ENCODE measurements at regions not wholly inside any gene's neighbourhood (a gene's known extent, or its start where the extent isn't known, plus 50 kb on each side); places are given as distances from the start of the nearest gene placed in this dataset.

DNA sequence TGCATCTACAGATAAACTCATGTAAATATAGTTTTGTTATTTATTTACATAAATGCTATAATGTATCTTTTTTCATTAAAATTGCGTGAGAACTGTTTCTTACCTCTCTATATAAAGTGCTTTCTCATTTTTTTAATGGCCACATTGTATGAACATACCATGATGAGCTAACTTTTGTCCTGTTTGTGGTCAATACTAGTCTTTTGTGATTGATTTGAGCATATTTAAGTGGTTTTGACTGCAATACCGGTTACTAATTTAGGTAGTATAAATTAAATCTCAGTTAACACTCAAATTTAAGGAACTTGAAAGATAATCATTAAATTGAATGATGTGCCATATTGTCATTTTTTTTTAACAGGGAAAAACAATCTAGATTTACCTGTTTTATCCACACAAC lies 108.2 kb downstream of the HAUS1 start:
- ChIA-PET CTCF (ENCODE audit: partially characterized antibody) (interaction anchor here (0.8 to 6.9 kb wide), 14 partner anchors 9 to 447 kb away, joined by 3 to 80 read pairs (median 6); a partner anchor contains a TSS), POLR2A (ENCODE audit: partially characterized antibody) (interaction anchor here (0.6 to 2.1 kb wide), 5 partner anchors 12 to 172 kb away, joined by 3 to 13 read pairs (median 3); a partner anchor contains a TSS)
- no peaks in the 10 kb centered on the region for H3K27me3 ChIP-seq (ENCODE audit: insufficient read depth, low read length)
- H3K36me3 ChIP-seq (ENCODE audit: insufficient read depth, low read length), result peaks cover 15% of the 10 kb centered on the region
- peaks cover 19 to 26% of the 10 kb centered on the region in 2 donors for H3K36me3 Mint-ChIP-seq
- H3K27ac ChIP-seq (ENCODE audit: low read depth, low read length), result peak overlapping the region; percentile 4
- no peaks in the 10 kb centered on the region for H3K9me3 ChIP-seq (ENCODE audit: control insufficient read depth in 1 of 2, low read length in 2 of 2)
- no peak for DNase-seq
- H3K4me3 Mint-ChIP-seq, result peak overlapping the region in 6 of 8 donors; percentile 37 to 88 (median 65)
- peak overlapping the region; percentile 2 to 93 (median 81) for H3K27ac Mint-ChIP-seq
- H3K9me3 Mint-ChIP-seq, result no peaks in the 10 kb centered on the region
- H3K4me3 ChIP-seq (ENCODE audit: low read length in 2 of 2), result no peak overlapping the region
- H3K27me3 Mint-ChIP-seq, result no peaks in the 10 kb centered on the region
- H3K4me1 ChIP-seq (ENCODE audit: insufficient read depth, low read length), result peaks cover 72% of the 10 kb centered on the region
- peaks cover 60 to 96% (median 81%) of the 10 kb centered on the region in 4 donors for H3K4me1 Mint-ChIP-seq
- intact Hi-C loops (cut with micrococcal nuclease), result no loop called here

DNA sequence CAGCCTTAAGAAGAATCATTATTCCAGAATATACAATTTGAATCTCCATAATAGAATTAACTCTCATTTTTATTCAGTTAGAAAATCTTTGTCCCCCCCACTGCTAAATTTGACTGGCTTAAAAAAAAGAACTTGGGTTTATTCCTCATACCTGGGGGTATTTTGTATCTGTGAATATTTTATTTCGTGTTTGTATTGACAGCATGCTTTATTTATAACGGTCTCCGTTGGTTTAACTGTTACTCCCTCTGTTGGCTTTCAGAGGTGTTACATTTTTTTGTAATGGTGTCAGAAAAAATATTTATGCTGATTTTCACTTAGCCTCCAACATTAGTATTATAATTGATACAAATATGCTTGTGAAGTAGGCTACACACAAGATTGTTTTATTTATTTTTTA lies 109.1 kb downstream of the HAUS1 start:
- H3K4me1 ChIP-seq (ENCODE audit: insufficient read depth, low read length), result peaks cover 73% of the 10 kb centered on the region
- Mint-ChIP-seq H3K36me3 (peaks cover 25 to 31% of the 10 kb centered on the region in 2 donors), H3K27ac (peak overlapping the region in 5 of 7 donors; percentile 37 to 81 (median 65))

DNA sequence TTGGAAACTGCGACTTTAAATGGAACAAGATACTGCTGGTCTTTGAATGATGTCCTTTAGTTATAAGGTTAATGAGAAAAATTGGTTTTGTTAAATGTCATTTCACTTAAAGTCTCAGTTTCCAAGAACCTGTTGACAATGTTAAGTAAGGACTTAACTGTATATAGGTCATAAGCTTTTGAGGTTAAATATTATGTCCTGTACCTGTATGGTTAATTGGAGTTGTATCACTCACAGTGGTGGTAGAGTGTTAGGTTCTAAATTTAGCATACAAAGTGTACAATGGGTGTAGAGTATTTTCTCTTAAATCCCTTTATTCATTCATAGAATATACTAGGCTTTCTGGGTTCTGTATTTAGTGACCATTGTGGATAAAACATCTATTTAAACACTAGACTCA lies 110.2 kb downstream of the HAUS1 start:
- Histone ChIP-seq H3K27ac (ENCODE audit: low read depth, low read length) (no peak overlapping the region), H3K36me3 (ENCODE audit: insufficient read depth, low read length) (peaks cover 16% of the 10 kb centered on the region), H3K9me3 (ENCODE audit: control insufficient read depth in 1 of 2, low read length in 2 of 2) (no peaks in the 10 kb centered on the region), H3K4me3 (ENCODE audit: low read length in 2 of 2) (no peak overlapping the region), H3K27me3 (ENCODE audit: insufficient read depth, low read length) (no peaks in the 10 kb centered on the region), H3K4me1 (ENCODE audit: insufficient read depth, low read length) (peaks cover 73% of the 10 kb centered on the region)
- H3K36me3 Mint-ChIP-seq, result peaks cover 33 to 36% of the 10 kb centered on the region in 2 donors
- intact Hi-C loops (cut with micrococcal nuclease), result loop anchor here (1.0 kb wide), 1 partner anchor 36 kb away; no protein-coding TSS in a partner anchor
- peak overlapping the region in 3 of 7 donors; percentile 14 to 17 (median 17) for H3K27ac Mint-ChIP-seq
- H3K4me1 Mint-ChIP-seq, result peaks cover 56 to 96% (median 78%) of the 10 kb centered on the region in 4 donors
- no peaks in the 10 kb centered on the region for H3K9me3 Mint-ChIP-seq
- POLR2A ChIA-PET (ENCODE audit: partially characterized antibody), result interaction anchor here (1.0 kb wide), 1 partner anchor 15 kb away, joined by 3 read pairs; no protein-coding TSS in a partner anchor
- no peaks in the 10 kb centered on the region for H3K27me3 Mint-ChIP-seq
- CTCF ChIA-PET (ENCODE audit: partially characterized antibody), result interaction anchor here (2.4 to 6.9 kb wide), 2 partner anchors 41 to 66 kb away, joined by 11 to 80 read pairs; a partner anchor contains a TSS
- DNase-seq, result no peak
- H3K4me3 Mint-ChIP-seq, result no peak overlapping the region

More for the DNA sequence above, 109.1 kb downstream of the HAUS1 start:
- no peak overlapping the region for H3K27ac ChIP-seq (ENCODE audit: low read depth, low read length)
- peaks cover 55 to 96% (median 80%) of the 10 kb centered on the region in 4 donors for H3K4me1 Mint-ChIP-seq
- H3K9me3 ChIP-seq (ENCODE audit: control insufficient read depth in 1 of 2, low read length in 2 of 2), result no peaks in the 10 kb centered on the region
- peak in 4 of 5 donors; percentile 35 to 54 (median 40) for DNase-seq
- intact Hi-C loops (cut with micrococcal nuclease), result loop anchor here (1.0 kb wide), 2 partner anchors 40 to 65 kb away; no protein-coding TSS in a partner anchor
- H3K4me3 Mint-ChIP-seq, result peak overlapping the region in 6 of 8 donors; percentile 50 to 75 (median 58)
- H3K4me3 ChIP-seq (ENCODE audit: low read length in 2 of 2), result no peak overlapping the region
- no peaks in the 10 kb centered on the region for H3K27me3 ChIP-seq (ENCODE audit: insufficient read depth, low read length)
- CTCF ChIA-PET (ENCODE audit: partially characterized antibody), result interaction anchor here (0.8 to 6.9 kb wide), 10 partner anchors 8 to 65 kb away, joined by 3 to 80 read pairs (median 10); a partner anchor contains a TSS
- POLR2A ChIA-PET (ENCODE audit: partially characterized antibody), result interaction anchor here (2.1 kb wide), 1 partner anchor 40 kb away, joined by 13 read pairs; a partner anchor contains a TSS
- H3K36me3 ChIP-seq (ENCODE audit: insufficient read depth, low read length), result peaks cover 16% of the 10 kb centered on the region
- H3K9me3 Mint-ChIP-seq, result no peaks in the 10 kb centered on the region
- H3K27me3 Mint-ChIP-seq, result no peaks in the 10 kb centered on the region

- intact Hi-C loops (cut with micrococcal nuclease), result no loop called here
- Histone ChIP-seq H3K27ac (ENCODE audit: low read depth, low read length) (no peak overlapping the region), H3K9me3 (ENCODE audit: control insufficient read depth in 1 of 2, low read length in 2 of 2) (no peaks in the 10 kb centered on the region), H3K36me3 (ENCODE audit: insufficient read depth, low read length) (peaks cover 16% of the 10 kb centered on the region), H3K4me3 (ENCODE audit: low read length in 2 of 2) (no peak overlapping the region), H3K27me3 (ENCODE audit: insufficient read depth, low read length) (no peaks in the 10 kb centered on the region), H3K4me1 (ENCODE audit: insufficient read depth, low read length) (peaks cover 57% of the 10 kb centered on the region)
- no peaks in the 10 kb centered on the region for H3K27me3 Mint-ChIP-seq
- peak overlapping the region in 3 of 7 donors; percentile 15 to 76 (median 26) for H3K27ac Mint-ChIP-seq
- no peak for DNase-seq
- POLR2A ChIA-PET (ENCODE audit: partially characterized antibody), result no interaction called here
- H3K9me3 Mint-ChIP-seq, result no peaks in the 10 kb centered on the region
- CTCF ChIA-PET (ENCODE audit: partially characterized antibody), result interaction anchor here (1.3 to 2.4 kb wide), 3 partner anchors 43 to 68 kb away, joined by 4 to 11 read pairs (median 11); a partner anchor contains a TSS
- peak overlapping the region in 2 of 8 donors; percentile 26 to 55 for H3K4me3 Mint-ChIP-seq
- H3K4me1 Mint-ChIP-seq, result peaks cover 49 to 88% (median 73%) of the 10 kb centered on the region in 4 donors
- peaks cover 37 to 39% of the 10 kb centered on the region in 2 donors for H3K36me3 Mint-ChIP-seq
These were observed 111.9 kb downstream of the HAUS1 start for GRCh38 chr18:46215902-46216723.

DNA sequence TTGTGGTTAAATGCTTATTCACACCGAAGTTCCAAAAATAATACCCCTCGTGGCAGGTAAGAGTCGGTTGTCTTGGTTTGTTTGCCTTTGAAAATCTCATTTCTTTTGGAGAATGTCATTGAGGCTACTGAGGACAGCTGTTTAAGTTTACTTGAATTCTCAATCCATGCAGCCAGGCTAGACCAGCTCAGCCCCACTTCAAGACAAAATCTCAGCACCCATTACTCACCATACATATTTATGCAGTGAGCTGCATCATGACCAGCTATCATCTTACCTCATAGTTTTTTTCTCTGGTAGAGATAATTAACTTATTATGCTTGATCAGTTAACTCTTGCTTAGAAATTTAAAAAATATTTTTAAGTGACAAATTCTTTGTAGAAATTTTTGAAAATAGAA lies 115.9 kb downstream of the HAUS1 start:
- Histone ChIP-seq H3K36me3 (ENCODE audit: insufficient read depth, low read length) (peaks cover 16% of the 10 kb centered on the region), H3K27ac (ENCODE audit: low read depth, low read length) (no peak overlapping the region), H3K4me1 (ENCODE audit: insufficient read depth, low read length) (peaks cover 60% of the 10 kb centered on the region), H3K9me3 (ENCODE audit: control insufficient read depth in 1 of 2, low read length in 2 of 2) (no peaks in the 10 kb centered on the region), H3K27me3 (ENCODE audit: insufficient read depth, low read length) (no peaks in the 10 kb centered on the region), H3K4me3 (ENCODE audit: low read length in 2 of 2) (no peak overlapping the region)
- no peak for DNase-seq
- ChIA-PET CTCF (ENCODE audit: partially characterized antibody) (interaction anchor here (1.6 to 2.3 kb wide), 4 partner anchors 9 to 71 kb away, joined by 4 to 10 read pairs (median 6); a partner anchor contains a TSS), POLR2A (ENCODE audit: partially characterized antibody) (interaction anchor here (0.9 kb wide), 1 partner anchor 30 kb away, joined by 4 read pairs; no protein-coding TSS in a partner anchor)
- Mint-ChIP-seq H3K27me3 (no peaks in the 10 kb centered on the region), H3K4me1 (peaks cover 49 to 87% (median 78%) of the 10 kb centered on the region in 4 donors), H3K9me3 (no peaks in the 10 kb centered on the region), H3K4me3 (no peak overlapping the region), H3K27ac (peak overlapping the region in 2 of 7 donors; percentile 15 to 43), H3K36me3 (peaks cover 42 to 49% of the 10 kb centered on the region in 2 donors)
- intact Hi-C loops (cut with micrococcal nuclease), result no loop called here

DNA sequence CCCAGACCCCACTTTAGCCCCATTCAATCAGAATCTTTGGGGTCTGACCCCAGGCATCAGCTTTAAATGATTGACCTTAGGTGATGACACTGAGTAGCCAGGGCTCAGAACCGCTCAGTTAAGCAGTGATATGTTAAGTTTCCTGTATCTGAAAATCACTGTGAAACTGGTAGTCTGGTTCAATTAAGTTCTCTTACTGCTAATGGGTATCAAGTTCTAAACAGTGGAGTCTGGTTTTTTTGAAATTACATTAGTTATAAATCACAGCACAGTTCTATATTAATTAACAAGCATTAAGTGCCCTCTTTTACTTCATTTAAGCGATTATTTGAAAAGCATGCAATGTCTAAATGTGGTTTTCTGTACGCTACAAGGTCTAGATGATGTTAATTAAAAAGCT lies 117.9 kb downstream of the HAUS1 start:
- Histone ChIP-seq H3K36me3 (ENCODE audit: insufficient read depth, low read length) (peaks cover 5% of the 10 kb centered on the region), H3K27ac (ENCODE audit: low read depth, low read length) (peak overlapping the region; percentile 23), H3K27me3 (ENCODE audit: insufficient read depth, low read length) (no peaks in the 10 kb centered on the region), H3K4me3 (ENCODE audit: low read length in 2 of 2) (no peak overlapping the region), H3K9me3 (ENCODE audit: control insufficient read depth in 1 of 2, low read length in 2 of 2) (no peaks in the 10 kb centered on the region), H3K4me1 (ENCODE audit: insufficient read depth, low read length) (peaks cover 68% of the 10 kb centered on the region)
- ChIA-PET POLR2A (ENCODE audit: partially characterized antibody) (no interaction called here), CTCF (ENCODE audit: partially characterized antibody) (interaction anchor here (0.8 to 5.0 kb wide), 6 partner anchors 9 to 50 kb away, joined by 3 to 22 read pairs (median 4); a partner anchor contains a TSS)
- intact Hi-C loops (cut with micrococcal nuclease), result loop anchor here (2.0 kb wide), 1 partner anchor 29 kb away; no protein-coding TSS in a partner anchor
- Mint-ChIP-seq H3K4me3 (peak overlapping the region in 6 of 8 donors; percentile 6 to 79 (median 70)), H3K4me1 (peaks cover 45 to 81% (median 73%) of the 10 kb centered on the region in 4 donors), H3K9me3 (no peaks in the 10 kb centered on the region), H3K36me3 (peaks cover 32 to 46% of the 10 kb centered on the region in 2 donors), H3K27me3 (no peaks in the 10 kb centered on the region), H3K27ac (peak overlapping the region; percentile 31 to 87 (median 69))
- DNase-seq, result no peak
